HCT116 (cell line): ENCODE measurements at regions not wholly inside any gene's neighbourhood (a gene's known extent, or its start where the extent isn't known, plus 50 kb on each side); places are given as distances from the start of the nearest gene placed in this dataset.

ENCODE experiments used
- ATAC-seq: fragments of 200-7000 bp; cut with Tn5 transposase; 2 replicates; pipeline ENCODE4 v1.9.1; 2020; ENCODE audit warnings: mild to moderate bottlenecking, moderate library complexity
- BruUV-seq: library from RNA; stranded (reverse); fragments of 400-500 nt; replicated peaks from 2 replicates; lab custom pipeline; 2021; lab: Mats Ljungman, UMichigan
- CTCF ChIA-PET: fragments of 300-600 bp; sonication (Branson Sonifier 250); formaldehyde crosslinking; loops from one replicate; lab custom pipeline; 2021; ENCODE audit warnings: antibody characterized with exemption; lab: Charles Lee
- POLR2A ChIA-PET: fragments of 300-600, 350-600 bp; sonication (Branson Sonifier 250); formaldehyde crosslinking; loops from one replicate; lab custom pipeline; 2021; ENCODE audit warnings: antibody characterized with exemption; lab: Charles Lee
- RAD21 ChIA-PET, 2 experiments: fragments of 300-600 bp; sonication (Branson Sonifier 250); formaldehyde crosslinking; loops; one replicate each; lab custom pipeline; 2023; ENCODE audit warnings: low total read pairs in 2 of 2; ENCODE audit not compliant: uncharacterized antibody in 2 of 2, unreplicated experiment in 2 of 2, low non-redundant PET in 1 of 2; lab: Charles Lee
- DNase-seq: peaks from one replicate; pipeline ENCODE4 v3.0.0-alpha.2; 2010; ENCODE audit warnings: low read depth, low spot score
- H2AFZ ChIP-seq: fragments of 200-600 bp; shearing (Covaris generic), sonication (generic); 2 replicates; pipeline ENCODE4 v1.6.1; 2017; ENCODE audit warnings: low read depth, mixed run types, mixed read lengths, antibody characterized with exemption, low read length; ENCODE audit not compliant: poor library complexity, severe bottlenecking
- H3K27ac ChIP-seq: 2 replicates; pipeline ENCODE4 v1.5.1; 2012; ENCODE audit warnings: low read depth, low read length
- H3K27me3 ChIP-seq: fragments of 200-600 bp; sonication (generic); 2 replicates; pipeline ENCODE4 v1.6.1; 2016; ENCODE audit warnings: mixed run types, low read length, mixed read lengths; ENCODE audit not compliant: insufficient read depth
- H3K36me3 ChIP-seq, 2 experiments: fragments of 200-500 bp in 1 of 2; fragments of 200-600 bp in 1 of 2; sonication (Bioruptor generic) in 1 of 2; sonication (generic) in 1 of 2; 2 replicates each; pipeline versions ENCODE4 v1.5.1 to v1.6.1; 2014 to 2016; ENCODE audit warnings: low read length in 2 of 2, inconsistent platforms in 1 of 2, mixed read lengths in 1 of 2, mixed run types in 1 of 2; ENCODE audit not compliant: insufficient read depth in 2 of 2, control insufficient read depth in 1 of 2
- H3K4me1 ChIP-seq, 2 experiments: fragments of 200-600 bp in 1 of 2; sonication (generic) in 1 of 2; 2 replicates each; pipeline versions ENCODE4 v1.5.1 to v1.6.1; 2012 to 2017; ENCODE audit warnings: low read length in 2 of 2, inconsistent platforms in 1 of 2, mild to moderate bottlenecking in 1 of 2, mixed read lengths in 1 of 2, mixed run types in 1 of 2, moderate library complexity in 1 of 2; ENCODE audit not compliant: insufficient read depth in 2 of 2, control insufficient read depth in 1 of 2
- H3K4me2 ChIP-seq: fragments of 200-600 bp; sonication (generic); 2 replicates; pipeline ENCODE4 v1.6.1; 2017; ENCODE audit warnings: mixed run types, low read length, mixed read lengths
- H3K4me3 ChIP-seq, 2 experiments: fragments of 200-600 bp in 1 of 2; sonication (generic) in 1 of 2; replicated peaks in 1 of 2; 2 replicates each; pipeline ENCODE4 v1.5.1; 2011 to 2016; ENCODE audit warnings: low read length in 2 of 2, control low read depth in 1 of 2, low read depth in 1 of 2, mild to moderate bottlenecking in 1 of 2, mixed read lengths in 1 of 2, mixed run types in 1 of 2
- H3K79me2 ChIP-seq: fragments of 200-600 bp; sonication (generic); 2 replicates; pipeline ENCODE4 v1.6.1; 2017; ENCODE audit warnings: mild to moderate bottlenecking, mixed run types, low read length, moderate library complexity, mixed read lengths; ENCODE audit not compliant: insufficient read depth
- H3K9ac ChIP-seq: fragments of 200-600 bp; sonication (generic); 2 replicates; pipeline ENCODE4 v1.6.1; 2016; ENCODE audit warnings: low read length, mixed read lengths
- H3K9me2 ChIP-seq: fragments of 200-600 bp; sonication (generic), shearing (Covaris generic); 2 replicates; pipeline ENCODE4 v1.6.1; 2017; ENCODE audit warnings: mixed run types, mild to moderate bottlenecking, moderate library complexity; ENCODE audit not compliant: insufficient read depth
- H3K9me3 ChIP-seq, 2 experiments: fragments of 200-500 bp in 1 of 2; fragments of 200-600 bp in 1 of 2; sonication (Bioruptor generic) in 1 of 2; sonication (generic) in 1 of 2; 2 replicates each; pipeline ENCODE4 v1.6.1; 2014 to 2017; ENCODE audit warnings: low read length in 2 of 2, mixed read lengths in 2 of 2, inconsistent platforms in 1 of 2, low read depth in 1 of 2, mild to moderate bottlenecking in 1 of 2, mixed run types in 1 of 2, moderate library complexity in 1 of 2; ENCODE audit not compliant: control insufficient read depth in 1 of 2, insufficient read depth in 1 of 2
- H4K20me1 ChIP-seq: fragments of 200-600 bp; sonication (generic), shearing (Covaris generic); 2 replicates; pipeline ENCODE4 v1.6.1; 2017; ENCODE audit warnings: mixed run types, mild to moderate bottlenecking, moderate library complexity; ENCODE audit not compliant: insufficient read depth
- CEBPB ChIP-seq: IDR thresholded peaks from 2 replicates; pipeline ENCODE4 v1.6.1; 2012; ENCODE audit warnings: low read depth
- EGR1 ChIP-seq: IDR thresholded peaks from 2 replicates; pipeline ENCODE4 v1.6.1; 2012; ENCODE audit warnings: low read depth
- EZH2 ChIP-seq: fragments of 200-600 bp; sonication (generic); IDR thresholded peaks from 2 replicates; pipeline ENCODE4 v1.6.1; 2017; ENCODE audit warnings: antibody characterized with exemption, mixed run types
- EZH2phosphoT487 ChIP-seq: fragments of 200-600 bp; IDR thresholded peaks from 2 replicates; pipeline ENCODE4 v1.6.1; 2018; ENCODE audit warnings: antibody characterized with exemption, borderline replicate concordance
- FOSL1 ChIP-seq: IDR thresholded peaks from 2 replicates; pipeline ENCODE4 v1.6.1; 2012; ENCODE audit warnings: low read depth
- JUND ChIP-seq: IDR thresholded peaks from 2 replicates; pipeline ENCODE4 v1.6.1; 2012
- POLR2AphosphoS5 ChIP-seq: IDR thresholded peaks from 2 replicates; pipeline ENCODE4 v1.6.1; 2011; ENCODE audit warnings: mild to moderate bottlenecking, low read depth, low read length, moderate library complexity
- RAD21 ChIP-seq: IDR thresholded peaks from 2 replicates; pipeline ENCODE4 v1.6.1; 2012; ENCODE audit warnings: low read depth, mild to moderate bottlenecking
- SIN3A ChIP-seq: IDR thresholded peaks from 2 replicates; pipeline ENCODE4 v1.6.1; 2012; ENCODE audit warnings: low read depth
- SRF ChIP-seq: IDR thresholded peaks from 2 replicates; pipeline ENCODE4 v1.6.1; 2012; ENCODE audit warnings: low read depth
- TCF7L2 ChIP-seq: IDR thresholded peaks from 2 replicates; pipeline ENCODE4 v1.7.0; 2011; ENCODE audit warnings: borderline replicate concordance, inconsistent platforms; ENCODE audit not compliant: insufficient read depth, insufficient read length; ENCODE audit errors: extremely low read depth
- YY1 ChIP-seq: IDR thresholded peaks from 2 replicates; pipeline ENCODE4 v1.6.1; 2011; ENCODE audit warnings: low read length, low read depth, moderate library complexity, mild to moderate bottlenecking; ENCODE audit not compliant: insufficient replicate concordance; ENCODE audit errors: extremely low read depth
- ZFX ChIP-seq: fragments of 450-650 bp; IDR thresholded peaks from 2 replicates; pipeline ENCODE4 v1.6.1; 2017
- ZNF274 ChIP-seq: fragments of 200-500 bp; sonication (Bioruptor generic); IDR thresholded peaks from 2 replicates; pipeline ENCODE4 v1.6.1; 2014; ENCODE audit warnings: mild to moderate bottlenecking, low read depth, low read length, inconsistent platforms
- intact Hi-C: fragments of 100-400 bp; cut with micrococcal nuclease; formaldehyde crosslinking; loops from 2 replicates; pipeline ENCODE4 v1.10.0; 2022
- TF ChIP-seq, protein P1 (sequence below): IDR thresholded peaks from 2 replicates; pipeline ENCODE4 v1.6.1; 2012; ENCODE audit warnings: low read depth

DNA sequence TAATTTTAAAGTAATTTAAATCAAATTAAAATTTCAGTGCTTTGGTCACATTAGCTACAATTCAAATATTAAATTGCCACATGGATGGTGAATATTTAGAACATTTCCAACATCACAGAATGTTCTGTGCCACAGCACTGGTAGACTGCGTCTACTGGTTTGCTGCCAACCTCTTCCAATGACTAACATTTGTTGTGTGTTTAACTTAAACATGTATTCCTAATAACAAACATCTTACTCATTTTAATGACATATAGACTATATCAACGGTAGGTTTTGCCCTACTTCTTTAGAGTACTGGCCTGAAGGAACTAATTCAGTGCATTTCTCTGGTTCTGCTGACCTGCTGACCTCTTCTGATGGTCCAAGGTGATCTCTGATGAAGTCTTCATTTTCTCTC, 157.6 kb downstream of the DCK start (continued):
- TF ChIP-seq RAD21 (no peak), TCF7L2 (no peak), JUND (no peak), YY1 (no peak), SRF (no peak), ZFX (no peak), FOSL1 (no peak), EGR1 (no peak), CEBPB (no peak), POLR2AphosphoS5 (no peak), SIN3A (no peak), EZH2phosphoT487 (no peak)
- TF ChIP-seq, all 23 proteins: peak for 0

- Histone ChIP-seq H2AFZ (no peak overlapping the region), H3K36me3 (no peaks in the 10 kb centered on the region), H3K9me3 (no peaks in the 10 kb centered on the region), H3K79me2 (no peaks in the 10 kb centered on the region), H3K9me2 (no peaks in the 10 kb centered on the region), H3K4me2 (no peak overlapping the region), H3K27me3 (no peaks in the 10 kb centered on the region), H3K27ac (no peak overlapping the region), H3K4me3 (no peak overlapping the region), H4K20me1 (no peaks in the 10 kb centered on the region), H3K4me1 (no peaks in the 10 kb centered on the region), H3K9ac (no peak overlapping the region)
- ATAC-seq, result no peak
- ChIA-PET RAD21 (no interaction called here), POLR2A (no interaction called here), CTCF (no interaction called here)
- intact Hi-C loops, result no loop called here
- TF ChIP-seq SIN3A (no peak), ZFX (no peak), EZH2 (no peak), ZNF274 (no peak), TCF7L2 (no peak)
- TF ChIP-seq, protein P1, sequence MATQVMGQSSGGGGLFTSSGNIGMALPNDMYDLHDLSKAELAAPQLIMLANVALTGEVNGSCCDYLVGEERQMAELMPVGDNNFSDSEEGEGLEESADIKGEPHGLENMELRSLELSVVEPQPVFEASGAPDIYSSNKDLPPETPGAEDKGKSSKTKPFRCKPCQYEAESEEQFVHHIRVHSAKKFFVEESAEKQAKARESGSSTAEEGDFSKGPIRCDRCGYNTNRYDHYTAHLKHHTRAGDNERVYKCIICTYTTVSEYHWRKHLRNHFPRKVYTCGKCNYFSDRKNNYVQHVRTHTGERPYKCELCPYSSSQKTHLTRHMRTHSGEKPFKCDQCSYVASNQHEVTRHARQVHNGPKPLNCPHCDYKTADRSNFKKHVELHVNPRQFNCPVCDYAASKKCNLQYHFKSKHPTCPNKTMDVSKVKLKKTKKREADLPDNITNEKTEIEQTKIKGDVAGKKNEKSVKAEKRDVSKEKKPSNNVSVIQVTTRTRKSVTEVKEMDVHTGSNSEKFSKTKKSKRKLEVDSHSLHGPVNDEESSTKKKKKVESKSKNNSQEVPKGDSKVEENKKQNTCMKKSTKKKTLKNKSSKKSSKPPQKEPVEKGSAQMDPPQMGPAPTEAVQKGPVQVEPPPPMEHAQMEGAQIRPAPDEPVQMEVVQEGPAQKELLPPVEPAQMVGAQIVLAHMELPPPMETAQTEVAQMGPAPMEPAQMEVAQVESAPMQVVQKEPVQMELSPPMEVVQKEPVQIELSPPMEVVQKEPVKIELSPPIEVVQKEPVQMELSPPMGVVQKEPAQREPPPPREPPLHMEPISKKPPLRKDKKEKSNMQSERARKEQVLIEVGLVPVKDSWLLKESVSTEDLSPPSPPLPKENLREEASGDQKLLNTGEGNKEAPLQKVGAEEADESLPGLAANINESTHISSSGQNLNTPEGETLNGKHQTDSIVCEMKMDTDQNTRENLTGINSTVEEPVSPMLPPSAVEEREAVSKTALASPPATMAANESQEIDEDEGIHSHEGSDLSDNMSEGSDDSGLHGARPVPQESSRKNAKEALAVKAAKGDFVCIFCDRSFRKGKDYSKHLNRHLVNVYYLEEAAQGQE, result no peak
- DNase-seq, result no peak
- no TSS peak for BruUV-seq
These were observed 163.2 kb downstream of the DCK start for GRCh38 chr4:71156616-71157015.
